NCI-H510A (cell line): ENCODE measurements at regions not wholly inside any gene's neighbourhood (a gene's known extent, or its start where the extent isn't known, plus 50 kb on each side); places are given as distances from the start of the nearest gene placed in this dataset.

Source experiments
- DNase-seq: peaks from one replicate; lab custom pipeline; 2025; lab: John Stamatoyannopoulos, UW

- DNase-seq: no peak
Measured at GRCh38 chr21:28280611-28281010, 712.1 kb downstream of the LTN1 start.

DNA sequence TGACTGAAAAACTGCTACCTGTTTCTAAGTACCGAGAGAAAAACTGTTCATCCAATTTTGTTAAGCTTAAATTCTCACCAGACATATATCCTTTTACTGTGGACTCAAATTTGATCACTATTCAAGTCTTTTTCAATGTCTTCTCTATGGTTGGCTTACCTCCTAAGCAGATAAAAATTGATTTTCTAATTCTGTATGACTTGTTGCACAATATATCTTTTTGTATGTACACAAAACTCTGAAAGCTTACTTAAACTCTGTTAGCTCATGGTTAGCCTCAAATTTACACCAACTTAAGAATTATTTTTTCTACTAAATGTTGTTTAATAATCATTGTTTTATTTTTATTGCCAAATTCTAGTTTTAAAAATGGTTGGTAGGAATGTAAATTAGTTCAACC is 715.4 kb downstream of the LTN1 start:
- no peak for DNase-seq

- DNase-seq: no peak
Measured at GRCh38 chr21:28272272-28272992, 720.2 kb downstream of the LTN1 start.

DNA sequence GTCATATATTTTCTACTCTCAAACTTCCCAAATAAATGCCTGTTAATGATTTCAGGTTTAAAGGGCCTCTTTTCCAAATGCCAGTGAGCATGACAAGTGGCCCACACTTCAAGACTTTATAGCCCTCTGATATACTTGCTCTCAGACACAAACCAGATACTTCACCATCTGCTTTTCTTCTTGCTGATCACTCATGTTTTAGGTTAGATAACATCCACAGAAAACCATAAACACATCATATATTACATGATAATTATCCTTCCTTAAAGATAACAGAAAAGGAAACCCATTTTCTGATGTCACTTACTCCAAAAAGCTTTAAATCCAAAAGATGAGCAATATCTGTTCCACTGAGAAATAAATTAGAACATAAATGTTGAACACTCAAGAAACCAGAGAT is 723.5 kb downstream of the LTN1 start:
- DNase-seq: no peak

DNA sequence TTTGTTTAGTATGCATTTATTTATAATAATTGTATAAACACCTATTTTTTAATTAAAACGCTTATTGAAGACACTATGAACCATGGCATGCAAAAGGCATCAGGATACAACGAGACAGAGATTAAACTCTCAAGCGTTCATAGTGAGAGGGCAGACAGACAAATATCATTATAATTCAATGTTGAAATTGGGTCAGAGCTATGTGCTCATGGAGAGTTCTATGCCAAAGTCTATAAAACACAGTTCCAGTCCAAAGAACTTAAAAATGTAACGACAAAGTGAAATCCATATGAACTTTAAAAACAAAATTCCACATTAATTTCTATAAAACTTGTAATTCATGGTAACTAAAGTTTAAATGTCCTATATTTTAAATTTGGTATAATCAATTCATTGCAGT is 724.0 kb downstream of the LTN1 start:
- DNase-seq: no peak

- DNase-seq: no peak
Measured at GRCh38 chr21:28267449-28267848, 725.2 kb downstream of the LTN1 start.

DNA sequence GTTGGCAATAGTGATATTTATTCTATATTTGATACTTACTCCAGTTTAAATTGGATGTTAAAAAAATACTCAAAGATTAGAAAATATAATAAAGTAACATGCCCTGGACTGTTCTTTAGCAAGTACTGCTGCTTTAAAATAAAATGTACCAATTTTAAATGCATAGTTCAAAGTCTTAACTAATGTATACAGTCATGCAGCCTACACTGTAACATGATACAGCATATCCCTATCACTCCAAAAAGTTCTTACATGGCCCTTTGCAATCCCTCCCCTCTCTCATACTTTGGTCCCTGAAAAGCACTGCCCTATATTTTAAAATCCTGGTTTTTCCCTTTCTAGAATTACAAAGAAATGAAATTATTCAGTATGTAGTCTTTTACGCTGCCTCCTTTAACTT is 726.6 kb downstream of the LTN1 start:
- DNase-seq: no peak

- no peak for DNase-seq
Measured at GRCh38 chr21:28263974-28264373, 728.7 kb downstream of the LTN1 start.

- DNase-seq: no peak
Measured at GRCh38 chr21:28261298-28261697, 731.4 kb downstream of the LTN1 start.

GRCh38 chr21:28257276-28257675 is 735.4 kb downstream of the LTN1 start:
- no peak for DNase-seq

DNA sequence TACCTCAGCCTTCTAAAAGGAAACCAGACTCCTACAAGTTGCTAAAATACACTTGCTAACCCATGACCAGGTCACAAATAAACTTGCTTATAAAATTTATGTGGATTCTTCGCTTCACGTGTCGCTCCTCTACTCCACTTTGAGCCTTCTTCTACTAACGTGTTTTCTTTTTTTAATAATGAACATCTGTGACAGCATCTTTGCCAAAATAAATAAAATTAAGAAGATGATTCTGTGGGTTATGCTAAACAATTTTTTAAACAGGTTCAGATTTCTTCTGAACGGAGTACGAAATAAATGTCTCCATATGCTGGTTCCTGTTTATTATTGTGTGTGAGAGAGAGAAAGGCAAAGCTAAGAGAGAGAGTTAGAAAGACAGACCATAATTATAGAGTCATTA is 735.8 kb downstream of the LTN1 start:
- DNase-seq: no peak

DNA sequence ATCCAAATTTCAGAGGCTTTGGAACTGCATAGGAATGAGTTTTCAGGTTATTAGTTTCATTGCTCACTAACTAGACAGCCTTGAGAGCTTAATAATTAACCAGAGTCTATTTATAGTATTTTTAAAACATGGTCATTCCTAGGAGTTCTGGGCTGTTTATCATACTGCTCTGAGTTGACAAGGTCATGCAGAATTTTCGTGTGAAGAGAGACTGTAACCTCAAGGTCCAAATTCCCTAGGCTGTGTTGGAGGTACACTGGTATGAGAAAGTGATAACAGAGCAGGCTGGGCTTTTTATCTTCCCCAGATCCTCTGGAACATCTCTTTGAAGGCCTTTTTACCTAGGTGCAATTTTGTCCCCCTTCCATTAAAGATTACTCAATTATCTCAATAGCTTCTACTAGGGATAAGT is 736.3 kb downstream of the LTN1 start:
- no peak for DNase-seq

- DNase-seq: no peak
Measured at GRCh38 chr21:28253961-28254360, 738.7 kb downstream of the LTN1 start.

DNA sequence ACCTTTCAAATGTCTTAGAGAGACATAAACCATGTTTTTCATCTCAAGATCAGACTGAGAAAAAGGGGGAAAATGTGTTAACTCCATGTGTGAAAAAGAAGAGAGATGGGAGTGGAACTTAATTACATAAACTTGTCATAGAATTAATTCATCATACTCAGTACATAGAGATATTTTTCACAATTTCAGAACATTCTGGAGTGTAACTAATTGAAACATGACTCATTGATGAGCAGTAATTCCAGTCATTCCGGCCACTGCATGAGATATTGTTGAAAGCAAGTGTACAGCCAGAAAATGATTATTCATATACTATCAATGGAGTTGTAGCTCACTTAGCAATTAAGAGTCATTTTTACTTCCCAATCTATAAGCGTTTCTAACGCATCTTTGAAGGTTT is 739.3 kb downstream of the LTN1 start:
- no peak for DNase-seq

DNA sequence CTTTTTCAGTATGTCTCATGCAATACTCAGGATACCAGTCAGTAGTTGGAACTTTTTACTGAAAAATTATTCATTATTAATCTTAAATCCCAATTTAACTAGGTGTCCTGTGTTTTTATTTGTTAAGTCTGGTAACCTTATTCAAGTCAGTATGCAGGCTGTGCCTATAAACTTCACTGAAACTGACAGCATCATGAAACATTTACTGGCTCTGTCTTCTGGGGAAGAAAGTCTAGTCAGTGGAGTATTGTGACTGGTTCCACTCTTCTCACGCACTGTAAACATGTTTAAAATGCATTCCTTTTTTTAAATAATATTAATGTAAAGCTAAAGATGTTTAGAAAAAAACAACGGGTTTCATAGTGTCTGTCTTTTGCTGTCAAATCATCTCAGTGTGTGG is 739.7 kb downstream of the LTN1 start:
- no peak for DNase-seq

GRCh38 chr21:28250946-28251345 is 741.7 kb downstream of the LTN1 start:
- DNase-seq: no peak

DNA sequence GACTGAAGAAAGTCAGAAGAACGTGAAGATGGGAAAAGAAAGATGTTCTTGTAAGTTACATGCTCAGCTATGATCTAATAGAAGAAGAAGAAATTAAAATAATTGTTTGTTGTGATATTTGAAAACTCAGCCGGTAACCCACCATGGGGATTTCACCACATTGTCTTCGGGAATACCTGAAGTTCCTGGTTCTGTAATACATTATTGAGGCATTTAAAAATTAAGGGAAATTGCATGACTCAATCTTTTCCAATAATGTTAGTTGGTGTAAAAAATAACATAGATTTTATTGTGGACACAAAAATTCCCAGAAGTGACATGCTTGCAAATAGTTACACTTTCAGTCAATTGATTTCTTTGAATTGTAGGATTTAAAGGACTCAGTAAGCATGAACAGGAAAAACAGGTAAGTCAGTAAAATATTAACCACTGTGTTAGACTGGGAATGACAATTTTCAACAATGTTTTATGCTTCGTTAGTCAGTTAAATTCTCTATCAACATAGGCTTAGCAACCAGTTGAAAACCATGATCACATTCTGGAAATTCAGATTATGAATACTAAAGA is 745.1 kb downstream of the LTN1 start:
- no peak for DNase-seq

- no peak for DNase-seq
Measured at GRCh38 chr21:28240586-28240985, 752.1 kb downstream of the LTN1 start.

GRCh38 chr21:28239340-28239739 is 753.3 kb downstream of the LTN1 start:
- no peak for DNase-seq

DNA sequence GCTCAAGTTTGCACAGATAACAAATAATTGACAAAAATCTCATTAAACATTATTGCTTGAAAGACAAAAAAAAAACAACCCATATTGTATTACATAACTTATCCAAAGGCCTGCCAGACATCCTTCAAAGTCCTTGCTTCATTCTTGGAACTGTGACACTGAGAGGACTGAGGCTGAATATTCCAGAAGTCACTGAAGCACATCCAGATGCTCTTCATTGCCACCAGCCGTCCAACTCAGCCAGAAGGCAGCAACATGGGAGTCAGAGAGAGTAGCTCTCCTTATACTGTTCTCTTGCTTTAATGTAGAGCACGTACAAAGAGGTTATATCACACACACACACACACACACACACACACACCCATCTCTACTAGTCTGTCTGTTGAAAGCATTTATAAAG is 755.0 kb downstream of the LTN1 start:
- DNase-seq: no peak

GRCh38 chr21:28235169-28235895 is 757.3 kb downstream of the LTN1 start:
- DNase-seq: no peak

GRCh38 chr21:28234326-28234725 is 758.4 kb downstream of the LTN1 start:
- DNase-seq: no peak

DNA sequence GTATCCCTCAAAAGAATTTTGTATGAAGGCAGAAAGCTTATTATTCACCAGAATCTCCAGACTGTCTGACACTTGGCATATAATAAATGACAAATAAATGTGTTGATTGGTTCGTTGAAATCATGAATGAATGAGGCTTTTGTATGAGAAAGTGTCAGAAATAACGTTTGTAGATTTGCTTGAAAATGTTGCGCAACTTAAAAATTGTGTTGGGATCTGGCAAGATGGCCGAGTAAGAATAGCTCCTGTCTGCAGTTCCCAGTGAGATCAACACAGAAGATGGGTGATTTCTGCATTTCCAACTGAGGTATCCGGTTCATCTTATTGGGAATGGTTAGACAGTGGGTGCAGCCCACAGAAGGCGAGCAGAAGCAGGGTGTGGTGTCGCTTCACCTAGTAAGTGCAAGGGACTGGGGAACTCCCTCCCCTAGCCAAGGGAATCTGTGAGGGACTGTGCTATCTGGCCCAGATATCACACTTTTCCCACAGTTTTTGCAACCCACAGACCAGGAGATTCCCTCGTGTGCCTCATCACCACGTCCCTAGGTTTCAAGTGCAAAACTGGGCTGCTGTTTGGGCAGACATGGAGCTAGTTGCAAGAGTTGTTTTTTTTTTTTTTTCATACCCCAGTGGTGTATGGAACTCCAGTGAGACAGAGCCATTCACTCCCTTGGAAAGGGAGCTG is 759.0 kb downstream of the LTN1 start:
- DNase-seq: no peak
